HEK293T (cell line): ENCODE measurements at regions not wholly inside any gene's neighbourhood (a gene's known extent, or its start where the extent isn't known, plus 50 kb on each side); places are given as distances from the start of the nearest gene placed in this dataset.

Source experiments
- CTCF ChIA-PET: fragments of 350-600 bp; formaldehyde crosslinking; extraction: SDS; loops from one replicate; lab custom pipeline; 2021; ENCODE audit warnings: antibody characterized with exemption, inconsistent platforms; lab: Yijun Ruan, JAX
- POLR2A ChIA-PET: fragments of 350-600 bp; formaldehyde crosslinking; extraction: SDS; loops from one replicate; lab custom pipeline; 2020; ENCODE audit warnings: antibody characterized with exemption, inconsistent platforms; lab: Yijun Ruan, JAX
- DNase-seq: peaks from one replicate; pipeline ENCODE4 v3.0.0; 2012; ENCODE audit warnings: mixed read lengths; ENCODE audit errors: extremely low spot score
- ARNT ChIP-seq: fragments of 450-650 bp; IDR thresholded peaks from 2 replicates; pipeline ENCODE4 v1.6.1; 2017; ENCODE audit warnings: mild to moderate bottlenecking
- BHLHE40 ChIP-seq: fragments of 450-650 bp; IDR thresholded peaks from 2 replicates; pipeline ENCODE4 v1.6.1; 2016; ENCODE audit warnings: mild to moderate bottlenecking, moderate library complexity, borderline replicate concordance
- CTBP1 ChIP-seq: fragments of 450-650 bp; IDR thresholded peaks from 2 replicates; pipeline ENCODE4 v1.6.1; 2016; ENCODE audit warnings: borderline replicate concordance
- ELF4 ChIP-seq: fragments of 450-650 bp; IDR thresholded peaks from 2 replicates; pipeline ENCODE4 v1.6.1; 2017; ENCODE audit warnings: antibody characterized with exemption
- FOXA1 ChIP-seq: fragments of 450-650 bp; IDR thresholded peaks from 2 replicates; pipeline ENCODE4 v1.6.1; 2016; ENCODE audit warnings: mild to moderate bottlenecking
- FOXK2 ChIP-seq: fragments of 450-650 bp; IDR thresholded peaks from 2 replicates; pipeline ENCODE4 v1.6.1; 2016; ENCODE audit warnings: mild to moderate bottlenecking
- FOXM1 ChIP-seq: fragments of 450-650 bp; IDR thresholded peaks from 2 replicates; pipeline ENCODE4 v1.6.1; 2017; ENCODE audit warnings: mild to moderate bottlenecking, borderline replicate concordance
- HDGF ChIP-seq: fragments of 450-650 bp; IDR thresholded peaks from 2 replicates; pipeline ENCODE4 v1.6.1; 2017; ENCODE audit warnings: antibody characterized with exemption, borderline replicate concordance
- L3MBTL2 ChIP-seq: fragments of 450-650 bp; conservative IDR thresholded peaks from 2 replicates; pipeline ENCODE4 v1.6.1; 2016; ENCODE audit warnings: mild to moderate bottlenecking
- LEF1 ChIP-seq: fragments of 450-650 bp; IDR thresholded peaks from 2 replicates; pipeline ENCODE4 v1.6.1; 2017; ENCODE audit warnings: mild to moderate bottlenecking, borderline replicate concordance
- NFRKB ChIP-seq: fragments of 450-650 bp; IDR thresholded peaks from 2 replicates; pipeline ENCODE4 v1.6.1; 2016; ENCODE audit warnings: mild to moderate bottlenecking, moderate library complexity
- PKNOX1 ChIP-seq: fragments of 450-650 bp; IDR thresholded peaks from 2 replicates; pipeline ENCODE4 v1.6.1; 2016
- SP1 ChIP-seq: fragments of 450-650 bp; IDR thresholded peaks from 2 replicates; pipeline ENCODE4 v1.6.1; 2017
- SUZ12 ChIP-seq: fragments of 450-650 bp; IDR thresholded peaks from 2 replicates; pipeline ENCODE4 v1.6.1; 2016; ENCODE audit warnings: mild to moderate bottlenecking
- TARDBP ChIP-seq: fragments of 450-650 bp; IDR thresholded peaks from 2 replicates; pipeline ENCODE4 v1.6.1; 2016
- ZNF384 ChIP-seq: fragments of 450-650 bp; IDR thresholded peaks from 2 replicates; pipeline ENCODE4 v1.6.1; 2016

DNA sequence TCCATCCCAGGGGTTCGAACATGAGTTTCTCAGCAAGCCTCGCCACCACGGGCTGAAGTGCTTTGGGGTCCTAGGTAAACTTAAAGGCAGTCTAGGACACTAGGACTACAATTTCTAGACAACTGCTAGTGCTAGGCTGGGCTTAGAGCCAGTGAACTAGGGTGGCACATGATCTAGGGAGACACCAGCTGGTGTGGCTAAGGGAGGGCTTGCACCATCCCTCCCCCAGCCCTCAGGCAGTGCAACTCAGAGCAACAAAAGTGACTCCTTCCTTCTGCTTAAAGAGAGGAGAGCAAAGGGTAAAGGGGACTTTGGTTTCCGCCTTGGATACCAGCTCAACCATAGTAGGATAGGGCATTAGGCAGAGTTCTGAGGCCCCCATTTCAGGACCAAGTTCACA lies 162.5 kb upstream of the AFF2 start:
- ChIA-PET CTCF (no interaction called here), POLR2A (no interaction called here)
- DNase-seq: no peak
- no peak for TF ChIP-seq L3MBTL2
- TF ChIP-seq SP1: no peak
- no peak for TF ChIP-seq SUZ12
- no peak for TF ChIP-seq HDGF
- no peak for TF ChIP-seq CTBP1
- TF ChIP-seq FOXM1: no peak
- no peak for TF ChIP-seq BHLHE40
- no peak for TF ChIP-seq NFRKB
- TF ChIP-seq ARNT: no peak
- no peak for TF ChIP-seq FOXK2
- no peak for TF ChIP-seq PKNOX1

- no peak for DNase-seq
- no peak for TF ChIP-seq FOXK2
- no peak for TF ChIP-seq PKNOX1
- TF ChIP-seq FOXA1: no peak
- TF ChIP-seq CTBP1: no peak
- no peak for TF ChIP-seq ELF4
- no peak for TF ChIP-seq FOXM1
- TF ChIP-seq ARNT: no peak
- TF ChIP-seq TARDBP: no peak
- ChIA-PET CTCF (no interaction called here), POLR2A (no interaction called here)
Measured at GRCh38 chrX:148354916-148355315, 145.5 kb upstream of the AFF2 start.

GRCh38 chrX:148361641-148362040 lies 138.8 kb upstream of the AFF2 start:
- TF ChIP-seq SP1 (no peak), ELF4 (no peak), NFRKB (no peak), L3MBTL2 (no peak), BHLHE40 (no peak), LEF1 (no peak), TARDBP (no peak), SUZ12 (no peak), CTBP1 (no peak), ARNT (no peak), PKNOX1 (no peak), ZNF384 (no peak), HDGF (no peak)
- no peak for DNase-seq
- ChIA-PET POLR2A (no interaction called here), CTCF (no interaction called here)

DNA sequence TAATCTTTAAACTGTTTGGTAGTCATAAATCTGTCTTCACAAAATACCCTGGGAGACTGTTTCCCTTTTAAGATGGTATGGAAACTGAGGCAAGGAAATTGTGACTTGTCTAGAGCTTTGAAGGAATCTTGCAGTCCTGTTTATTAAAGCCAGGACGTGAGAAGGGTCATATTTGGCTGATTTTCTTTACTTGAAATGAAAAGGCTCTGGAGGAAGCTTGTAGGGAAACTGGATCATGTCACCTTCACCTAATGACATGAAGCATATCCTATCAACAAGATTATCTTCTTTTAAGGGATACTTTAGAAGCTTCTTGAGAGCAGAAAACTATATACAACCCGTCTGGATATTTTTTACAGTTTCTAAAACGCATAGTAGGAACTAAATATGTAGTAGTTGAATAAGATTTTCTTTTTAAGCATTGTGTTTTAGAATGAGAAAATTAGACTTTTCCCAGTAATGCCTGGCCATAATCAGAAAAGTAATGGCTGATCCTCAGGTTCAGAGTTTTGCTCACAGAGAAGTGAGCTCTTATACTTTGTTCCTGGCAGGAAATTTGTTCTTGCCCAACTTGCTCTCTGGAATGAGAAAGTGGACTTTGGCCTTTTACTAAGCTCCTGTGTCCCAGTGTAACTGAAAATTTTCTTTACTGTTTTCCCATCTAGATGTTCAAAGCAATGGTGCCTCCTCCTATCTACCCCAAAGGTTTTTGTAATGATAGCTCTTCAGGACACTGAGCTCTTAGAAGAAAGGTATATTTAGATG lies 136.8 kb upstream of the AFF2 start:
- no peak for TF ChIP-seq SP1
- TF ChIP-seq NFRKB: no peak
- no peak for TF ChIP-seq BHLHE40
- TF ChIP-seq TARDBP: no peak
- no peak for TF ChIP-seq FOXA1
- no peak for TF ChIP-seq SUZ12
- TF ChIP-seq FOXK2: no peak
- no peak for TF ChIP-seq ARNT
- no peak for TF ChIP-seq FOXM1
- no peak for TF ChIP-seq CTBP1
- TF ChIP-seq LEF1: no peak
- no peak for TF ChIP-seq PKNOX1
- TF ChIP-seq L3MBTL2: no peak
- TF ChIP-seq HDGF: no peak
- no peak for TF ChIP-seq ELF4
- no peak for TF ChIP-seq ZNF384
- no peak for DNase-seq
- ChIA-PET POLR2A (no interaction called here), CTCF (no interaction called here)

DNA sequence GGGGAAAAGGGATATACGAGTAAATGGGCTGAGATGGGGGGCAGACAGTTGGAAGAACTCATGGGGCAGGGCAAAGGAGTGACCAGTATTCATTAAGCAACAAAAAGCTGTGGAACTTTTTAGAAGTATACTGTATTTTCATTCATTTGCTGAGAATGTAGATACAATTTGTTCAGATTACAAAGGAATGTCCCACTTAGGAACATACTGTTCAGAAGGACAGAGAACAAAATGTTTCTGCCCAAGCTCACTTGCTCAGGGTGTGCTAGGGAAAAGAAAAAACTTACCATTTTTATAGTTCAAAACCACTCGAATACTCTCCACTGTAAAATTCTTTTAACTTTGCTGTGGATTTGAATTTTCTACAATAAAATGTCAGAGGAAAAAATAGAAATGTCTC lies 135.2 kb upstream of the AFF2 start:
- ChIA-PET POLR2A (no interaction called here), CTCF (no interaction called here)
- DNase-seq: no peak
- TF ChIP-seq HDGF: no peak
- TF ChIP-seq TARDBP: no peak
- no peak for TF ChIP-seq BHLHE40
- no peak for TF ChIP-seq LEF1
- TF ChIP-seq CTBP1: no peak
- TF ChIP-seq SUZ12: no peak
- TF ChIP-seq ELF4: no peak
- TF ChIP-seq PKNOX1: no peak
- TF ChIP-seq FOXM1: no peak
- TF ChIP-seq FOXK2: no peak
- no peak for TF ChIP-seq L3MBTL2
- TF ChIP-seq FOXA1: no peak
- TF ChIP-seq SP1: no peak
